Panc1 (cell line): ENCODE measurements at regions not wholly inside any gene's neighbourhood (a gene's known extent, or its start where the extent isn't known, plus 50 kb on each side); places are given as distances from the start of the nearest gene placed in this dataset.

ENCODE experiments used
- ATAC-seq: fragments of 200-7000 bp; cut with Tn5 transposase; 2 replicates; pipeline ENCODE4 v1.9.1; 2020; ENCODE audit warnings: mild to moderate bottlenecking, moderate library complexity
- BruUV-seq: library from RNA; stranded (reverse); fragments of 400-500 nt; replicated peaks from 2 replicates; lab custom pipeline; 2021; lab: Mats Ljungman, UMichigan
- CTCF ChIA-PET: fragments of 300-600 bp; sonication (Branson Sonifier 250); formaldehyde crosslinking; loops from one replicate; lab custom pipeline; 2022; ENCODE audit warnings: antibody characterized with exemption; lab: Charles Lee
- POLR2A ChIA-PET: fragments of 300-600 bp; sonication (Branson Sonifier 250); formaldehyde crosslinking; loops from one replicate; lab custom pipeline; 2022; ENCODE audit warnings: antibody characterized with exemption; lab: Charles Lee
- DNase-seq: peaks from one replicate; pipeline ENCODE4 v3.0.0-alpha.2; 2010; ENCODE audit warnings: low read depth, low spot score
- H3K27ac ChIP-seq: 2 replicates; pipeline ENCODE4 v1.5.1; 2011; ENCODE audit warnings: mild to moderate bottlenecking, low read length, inconsistent platforms
- H3K27me3 ChIP-seq: fragments of 200-500 bp; sonication (Bioruptor generic); 2 replicates; pipeline ENCODE4 v1.6.0; 2014; ENCODE audit warnings: low read length, inconsistent platforms; ENCODE audit not compliant: control insufficient read depth, insufficient read depth
- H3K36me3 ChIP-seq: fragments of 200-500 bp; sonication (Bioruptor generic); 2 replicates; pipeline ENCODE4 v1.5.1; 2014; ENCODE audit warnings: inconsistent platforms, mild to moderate bottlenecking, low read length, moderate library complexity; ENCODE audit not compliant: control insufficient read depth, insufficient read depth
- H3K4me1 ChIP-seq: 2 replicates; pipeline ENCODE4 v1.5.1; 2011; ENCODE audit warnings: inconsistent platforms, mild to moderate bottlenecking, low read length, moderate library complexity; ENCODE audit not compliant: control insufficient read depth, insufficient read depth
- H3K4me3 ChIP-seq, 2 experiments: 2 replicates each; pipeline ENCODE4 v1.5.1; 2011 to 2012; ENCODE audit warnings: low read depth in 2 of 2, low read length in 2 of 2, mild to moderate bottlenecking in 2 of 2, inconsistent platforms in 1 of 2, moderate library complexity in 1 of 2
- H3K9me3 ChIP-seq: fragments of 200-500 bp; sonication (Bioruptor generic); 2 replicates; pipeline ENCODE4 v1.5.1; 2014; ENCODE audit warnings: low read depth, mild to moderate bottlenecking, inconsistent platforms, low read length, moderate library complexity; ENCODE audit not compliant: control insufficient read depth, insufficient read depth
- CTCF ChIP-seq: fragments of 450-650 bp; IDR thresholded peaks from 2 replicates; pipeline ENCODE4 v1.5.1; 2017; ENCODE audit warnings: mild to moderate bottlenecking
- POLR2AphosphoS5 ChIP-seq: IDR thresholded peaks from 2 replicates; pipeline ENCODE4 v1.6.1; 2012; ENCODE audit warnings: mild to moderate bottlenecking, low read depth, low read length, moderate library complexity
- REST ChIP-seq, 2 experiments: IDR thresholded peaks; 2 replicates each; pipeline ENCODE4 v1.6.1; 2011 to 2012; ENCODE audit warnings: low read depth in 2 of 2, control low read depth in 1 of 2, low read length in 1 of 2, mild to moderate bottlenecking in 1 of 2, moderate library complexity in 1 of 2; ENCODE audit not compliant: insufficient read depth in 1 of 2
- SIN3A ChIP-seq: IDR thresholded peaks from 2 replicates; pipeline ENCODE4 v1.6.1; 2012; ENCODE audit warnings: low read depth, mild to moderate bottlenecking, low read length, moderate library complexity, borderline replicate concordance; ENCODE audit not compliant: insufficient read depth
- TCF7L2 ChIP-seq: IDR thresholded peaks from 2 replicates; pipeline ENCODE4 v1.6.1; 2011; ENCODE audit warnings: mild to moderate bottlenecking, low read depth, low read length, inconsistent platforms
- in situ Hi-C: cut with HindIII; loops from 2 replicates; pipeline ENCODE4 v1.10.0; 2016; ENCODE audit warnings: low sequenced_read_pairs, low pct_unique_long_range_greater_than_20kb
- intact Hi-C: fragments of 100-400 bp; cut with micrococcal nuclease; formaldehyde crosslinking; loops from one replicate; pipeline ENCODE4 v1.10.0; 2022; ENCODE audit not compliant: unreplicated experiment

- DNase-seq = no peak
- H3K27me3 ChIP-seq = peaks cover 5% of the 10 kb centered on the region; the same call in 1 of the 2 replicates
- H3K4me1 ChIP-seq = no peaks in the 10 kb centered on the region
- no peak overlapping the region for H3K4me3 ChIP-seq
- CTCF ChIA-PET = no interaction called here
- ATAC-seq = no peak
- peaks cover 3% of the 10 kb centered on the region; the same call in 1 of the 2 replicates for H3K9me3 ChIP-seq
- TF ChIP-seq CTCF = no peak
- TF ChIP-seq TCF7L2 = no peak
- no peak for TF ChIP-seq SIN3A
- TF ChIP-seq REST (IDR thresholded peaks at IDR 0.05; ENCODE audit: insufficient read depth in 1 of 2, low read depth in 2 of 2, low read length in 1 of 2) = no peak
- no peak for TF ChIP-seq POLR2AphosphoS5
- no peak overlapping the region for H3K27ac ChIP-seq
- in situ Hi-C loops (no loop called here), intact Hi-C loops (no loop called here)
- no TSS peak for BruUV-seq
- no peaks in the 10 kb centered on the region for H3K36me3 ChIP-seq
- POLR2A ChIA-PET = no interaction called here
These were observed 200.6 kb upstream of the MKI67 start for GRCh38 chr10:128326851-128327250.

DNA sequence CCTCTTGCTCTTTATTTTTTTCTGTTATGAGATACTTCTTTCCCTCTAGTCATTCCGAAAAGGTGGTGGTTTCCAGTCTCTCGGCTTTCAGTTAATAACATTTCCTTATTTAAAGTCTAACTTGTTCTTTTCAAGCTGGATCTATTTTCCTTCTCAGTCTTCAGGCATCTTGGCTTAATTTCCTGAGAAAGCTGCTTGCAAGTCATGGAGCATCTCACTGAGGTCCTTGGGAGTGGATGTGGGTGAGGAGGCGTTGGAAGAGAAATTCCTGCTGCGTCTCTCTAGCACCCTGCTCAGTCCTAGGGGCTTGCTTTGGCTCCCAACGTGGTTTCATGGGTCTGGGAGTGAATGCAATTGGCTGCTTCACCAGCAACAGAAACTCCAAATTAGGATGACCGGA, 210.2 kb upstream of the MKI67 start:
- no peak for ATAC-seq
- no peak for DNase-seq
- peaks cover 10% of the 10 kb centered on the region for H3K27me3 ChIP-seq
- no peaks in the 10 kb centered on the region for H3K36me3 ChIP-seq
- no peaks in the 10 kb centered on the region for H3K4me1 ChIP-seq
- in situ Hi-C loops (no loop called here), intact Hi-C loops (no loop called here)
- no TSS peak for BruUV-seq
- TF ChIP-seq CTCF (no peak), POLR2AphosphoS5 (no peak), REST (IDR thresholded peaks at IDR 0.05; ENCODE audit: insufficient read depth in 1 of 2, low read depth in 2 of 2, low read length in 1 of 2) (no peak)
- ChIA-PET POLR2A (no interaction called here), CTCF (interaction anchor here (0.6 kb wide), 1 partner anchor 12 kb away, joined by 3 read pairs; no protein-coding TSS in a partner anchor)
- no peak overlapping the region for H3K27ac ChIP-seq
- no peaks in the 10 kb centered on the region for H3K9me3 ChIP-seq
- H3K4me3 ChIP-seq = no peak overlapping the region
